Keratinocyte (primary cell): ENCODE measurements at regions not wholly inside any gene's neighbourhood (a gene's known extent, or its start where the extent isn't known, plus 50 kb on each side); places are given as distances from the start of the nearest gene placed in this dataset.
"Not testable (repeated sequence)": the region's sequence is repeated elsewhere in the genome, so short reads cannot be mapped to it uniquely, and the experiment has no call there.

Source experiments
- DNase-seq: peaks from one replicate; pipeline ENCODE4 v3.0.0-alpha.2; 2011; ENCODE audit warnings: low read depth, missing footprints, low spot score
- FAIRE-seq: peaks from 2 replicates; lab custom pipeline; 2011; peaks lifted over from hg19 to GRCh38; lab: Jason Lieb, UNC
- H2AFZ ChIP-seq: 2 replicates; pipeline ENCODE4 v1.6.0; 2012; ENCODE audit warnings: low read length, control low read depth, inconsistent platforms; ENCODE audit not compliant: control insufficient read depth
- H3K27ac ChIP-seq: 2 replicates; pipeline ENCODE4 v1.5.1; 2011; ENCODE audit warnings: low read length; ENCODE audit not compliant: control insufficient read depth, insufficient read depth
- H3K27me3 ChIP-seq: 3 replicates; pipeline ENCODE4 v1.6.0; 2011; ENCODE audit warnings: low read length; ENCODE audit not compliant: control insufficient read depth, insufficient read depth; ENCODE audit errors: extremely low read depth
- H3K36me3 ChIP-seq, 2 experiments: 2 replicates in 1 of 2; 3 replicates in 1 of 2; pipeline ENCODE4 v1.5.1; 2011; ENCODE audit warnings: low read length in 2 of 2, mild to moderate bottlenecking in 1 of 2; ENCODE audit not compliant: control insufficient read depth in 2 of 2, insufficient read depth in 2 of 2; ENCODE audit errors: extremely low read depth in 1 of 2
- H3K4me1 ChIP-seq: 3 replicates; pipeline ENCODE4 v1.5.1; 2011; ENCODE audit warnings: low read length; ENCODE audit not compliant: control insufficient read depth, insufficient read depth; ENCODE audit errors: extremely low read depth
- H3K4me2 ChIP-seq: 3 replicates; pipeline ENCODE4 v1.6.0; 2011; ENCODE audit warnings: low read depth, low read length; ENCODE audit not compliant: control insufficient read depth, insufficient read depth; ENCODE audit errors: extremely low read depth
- H3K4me3 ChIP-seq, 3 experiments: fragments of 200-600 bp in 1 of 3; sonication (generic) in 1 of 3; 2 replicates in 2 of 3; 3 replicates in 1 of 3; pipeline ENCODE4 v1.5.1; 2011 to 2016; ENCODE audit warnings: low read length in 3 of 3, mild to moderate bottlenecking in 3 of 3, control low read depth in 2 of 3, inconsistent platforms in 1 of 3, low read depth in 1 of 3, mixed read lengths in 1 of 3, mixed run types in 1 of 3, moderate library complexity in 1 of 3; ENCODE audit not compliant: control insufficient read depth in 2 of 3, insufficient read depth in 2 of 3; ENCODE audit errors: extremely low read depth in 1 of 3
- H3K79me2 ChIP-seq: 2 replicates; pipeline ENCODE4 v1.6.0; 2012; ENCODE audit warnings: low read length; ENCODE audit not compliant: control insufficient read depth, insufficient read depth
- H3K9ac ChIP-seq: 3 replicates; pipeline ENCODE4 v1.6.0; 2011; ENCODE audit warnings: low read length; ENCODE audit not compliant: control insufficient read depth, insufficient read depth; ENCODE audit errors: extremely low read depth
- H3K9me1 ChIP-seq: 3 replicates; pipeline ENCODE4 v1.6.0; 2011; ENCODE audit warnings: low read length; ENCODE audit not compliant: control insufficient read depth, insufficient read depth; ENCODE audit errors: extremely low read depth
- H3K9me3 ChIP-seq: 2 replicates; pipeline ENCODE4 v1.5.1; 2012; ENCODE audit warnings: low read depth, low read length; ENCODE audit not compliant: control insufficient read depth
- H4K20me1 ChIP-seq: 3 replicates; pipeline ENCODE4 v1.6.0; 2011; ENCODE audit warnings: low read length; ENCODE audit not compliant: control insufficient read depth, insufficient read depth; ENCODE audit errors: extremely low read depth
- EZH2 ChIP-seq: IDR thresholded peaks from one replicate; pipeline ENCODE4 v1.6.1; 2012; ENCODE audit warnings: inconsistent platforms, mild to moderate bottlenecking, low read length, moderate library complexity
- dilution Hi-C: fragments of 300-500 bp; cut with MboI; formaldehyde crosslinking; loops from one replicate; pipeline ENCODE4 v1.7.0; 2020; ENCODE audit warnings: low sequenced_read_pairs; ENCODE audit not compliant: extremely low pct_ligation_motif_present
- TF ChIP-seq, protein P1 (sequence below), 3 experiments: IDR thresholded peaks in 1 of 3; conservative IDR thresholded peaks in 1 of 3; optimal IDR thresholded peaks in 1 of 3; 2 replicates in 2 of 3; 3 replicates in 1 of 3; pipeline versions ENCODE3 to v1.5.1; 2011; ENCODE audit warnings: low read length in 3 of 3, mild to moderate bottlenecking in 3 of 3, moderate library complexity in 2 of 3, control low read depth in 1 of 3, inconsistent platforms in 1 of 3; ENCODE audit not compliant: insufficient read depth in 2 of 3; ENCODE audit errors: extremely low read depth in 1 of 3

DNA sequence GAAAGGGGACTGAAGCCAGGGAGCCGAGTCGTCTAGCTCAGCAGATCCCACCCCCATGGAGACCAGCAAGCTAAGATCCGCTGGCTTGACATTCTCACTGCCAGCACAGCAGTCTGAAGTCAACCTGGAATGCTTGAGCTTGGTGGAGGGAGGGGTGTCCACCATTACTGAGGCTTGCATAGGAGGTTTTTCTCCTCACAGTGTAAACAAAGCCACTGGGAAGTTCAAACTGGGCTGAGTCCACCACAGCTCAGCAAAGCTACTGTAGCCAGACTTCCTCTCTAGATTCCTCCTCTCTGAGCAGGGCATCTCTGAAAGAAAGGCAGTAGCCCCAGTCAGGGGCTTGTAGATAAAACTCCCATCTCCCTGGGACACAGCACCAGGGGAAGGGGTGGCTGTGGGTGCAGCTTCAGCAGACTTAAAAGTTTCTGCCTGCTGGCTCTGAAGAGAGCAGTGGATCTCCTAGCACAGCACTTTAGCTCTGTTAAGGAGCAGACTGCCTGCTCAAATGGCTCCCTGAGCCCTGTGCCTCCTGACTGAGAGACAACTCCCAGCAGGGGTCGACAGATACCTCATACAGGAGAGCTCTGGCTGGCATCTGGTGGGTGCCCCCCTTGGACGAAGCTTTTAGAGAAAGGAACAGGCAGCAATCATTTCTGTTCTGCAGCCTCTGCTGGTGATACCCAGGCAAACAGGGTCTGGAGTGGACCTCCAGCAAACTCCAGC is 942.0 kb upstream of the ROBO1 start:
- H3K27ac ChIP-seq, FAIRE-seq, H3K4me1 ChIP-seq, H3K4me3 ChIP-seq, dilution Hi-C loops, H3K9me1 ChIP-seq, H3K36me3 ChIP-seq, H3K79me2 ChIP-seq, H3K9me3 ChIP-seq, H3K9ac ChIP-seq, H3K4me2 ChIP-seq, H3K27me3 ChIP-seq, H2AFZ ChIP-seq, DNase-seq, H4K20me1 ChIP-seq: not testable (repeated sequence)

DNA sequence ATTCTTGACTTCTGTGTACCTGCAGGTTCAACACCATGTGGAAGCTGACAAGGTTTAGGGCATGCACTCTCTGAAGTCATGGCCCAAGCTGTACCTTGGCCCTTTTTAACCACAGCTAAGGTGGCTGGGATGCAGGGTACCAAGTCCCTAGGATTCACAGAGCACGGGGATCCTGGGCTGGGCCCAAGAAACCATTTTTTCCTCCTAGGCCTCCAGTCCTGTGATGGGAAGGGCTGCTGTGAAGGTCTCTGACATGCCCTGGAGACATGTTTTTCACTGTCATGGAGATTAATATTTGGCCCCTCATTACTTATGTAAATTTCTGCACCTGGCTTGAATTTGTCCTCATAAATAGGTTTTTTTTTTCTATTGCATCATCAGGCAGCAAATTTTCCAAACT is 937.5 kb upstream of the ROBO1 start:
- no peak overlapping the region for H3K9ac ChIP-seq
- no peak overlapping the region for H3K4me2 ChIP-seq
- no peaks in the 10 kb centered on the region for H3K9me1 ChIP-seq
- no peaks in the 10 kb centered on the region for H3K27me3 ChIP-seq
- DNase-seq = no peak
- H2AFZ ChIP-seq = no peak overlapping the region
- no peak for TF ChIP-seq EZH2
- TF ChIP-seq, protein P1, sequence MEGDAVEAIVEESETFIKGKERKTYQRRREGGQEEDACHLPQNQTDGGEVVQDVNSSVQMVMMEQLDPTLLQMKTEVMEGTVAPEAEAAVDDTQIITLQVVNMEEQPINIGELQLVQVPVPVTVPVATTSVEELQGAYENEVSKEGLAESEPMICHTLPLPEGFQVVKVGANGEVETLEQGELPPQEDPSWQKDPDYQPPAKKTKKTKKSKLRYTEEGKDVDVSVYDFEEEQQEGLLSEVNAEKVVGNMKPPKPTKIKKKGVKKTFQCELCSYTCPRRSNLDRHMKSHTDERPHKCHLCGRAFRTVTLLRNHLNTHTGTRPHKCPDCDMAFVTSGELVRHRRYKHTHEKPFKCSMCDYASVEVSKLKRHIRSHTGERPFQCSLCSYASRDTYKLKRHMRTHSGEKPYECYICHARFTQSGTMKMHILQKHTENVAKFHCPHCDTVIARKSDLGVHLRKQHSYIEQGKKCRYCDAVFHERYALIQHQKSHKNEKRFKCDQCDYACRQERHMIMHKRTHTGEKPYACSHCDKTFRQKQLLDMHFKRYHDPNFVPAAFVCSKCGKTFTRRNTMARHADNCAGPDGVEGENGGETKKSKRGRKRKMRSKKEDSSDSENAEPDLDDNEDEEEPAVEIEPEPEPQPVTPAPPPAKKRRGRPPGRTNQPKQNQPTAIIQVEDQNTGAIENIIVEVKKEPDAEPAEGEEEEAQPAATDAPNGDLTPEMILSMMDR (optimal IDR thresholded peaks at IDR 0.05 in 1 of 3, IDR thresholded peaks at IDR 0.05 in 1 of 3, conservative IDR thresholded peaks at IDR 0.05 in 1 of 3; ENCODE audit: extremely low read depth in 1 of 3, insufficient read depth in 2 of 3, low read length in 3 of 3) = no peak
- FAIRE-seq = no peak
- no peaks in the 10 kb centered on the region for H3K4me1 ChIP-seq
- no peak overlapping the region for H3K4me3 ChIP-seq
- peaks cover 2% of the 10 kb centered on the region for H3K9me3 ChIP-seq
- no peaks in the 10 kb centered on the region for H3K36me3 ChIP-seq
- no peaks in the 10 kb centered on the region for H4K20me1 ChIP-seq
- H3K27ac ChIP-seq = no peak overlapping the region
- H3K79me2 ChIP-seq = no peaks in the 10 kb centered on the region
- dilution Hi-C loops = no loop called here

DNA sequence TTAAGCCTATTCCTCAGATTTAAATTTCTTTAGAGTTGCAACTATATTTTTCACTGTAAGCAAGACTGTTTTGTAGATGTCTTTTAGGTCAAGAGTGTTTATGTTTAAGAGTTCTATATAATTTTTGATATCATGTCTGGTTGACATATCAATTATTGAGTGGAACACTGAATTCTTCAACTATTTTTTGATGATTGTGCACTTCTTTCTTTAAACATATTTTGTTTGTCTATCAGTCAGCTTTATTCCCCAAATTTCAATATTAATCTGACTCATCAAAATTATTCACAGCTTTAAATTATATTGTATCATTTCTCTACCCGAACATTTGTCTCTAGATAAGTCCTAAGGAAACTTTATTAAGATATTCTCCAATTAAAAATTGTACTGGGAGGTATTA is 933.6 kb upstream of the ROBO1 start:
- TF ChIP-seq, protein P1 (optimal IDR thresholded peaks at IDR 0.05 in 1 of 3, IDR thresholded peaks at IDR 0.05 in 1 of 3, conservative IDR thresholded peaks at IDR 0.05 in 1 of 3; ENCODE audit: extremely low read depth in 1 of 3, insufficient read depth in 2 of 3, low read length in 3 of 3) = no peak
- no peak overlapping the region for H3K27ac ChIP-seq

More for the DNA sequence above, 933.6 kb upstream of the ROBO1 start:
- no peaks in the 10 kb centered on the region for H3K79me2 ChIP-seq
- dilution Hi-C loops = no loop called here
- H3K9me3 ChIP-seq = peaks cover 2% of the 10 kb centered on the region
- H4K20me1 ChIP-seq = no peaks in the 10 kb centered on the region
- no peak for FAIRE-seq
- no peak overlapping the region for H3K4me2 ChIP-seq
- H3K9ac ChIP-seq = no peak overlapping the region
- H3K4me1 ChIP-seq = peaks cover 2% of the 10 kb centered on the region
- no peaks in the 10 kb centered on the region for H3K9me1 ChIP-seq
- no peak overlapping the region for H3K4me3 ChIP-seq
- no peaks in the 10 kb centered on the region for H3K27me3 ChIP-seq
- DNase-seq = no peak
- H2AFZ ChIP-seq = no peak overlapping the region
- no peaks in the 10 kb centered on the region for H3K36me3 ChIP-seq
